Fibroblast of lung (primary cell): ENCODE measurements at regions not wholly inside any gene's neighbourhood (a gene's known extent, or its start where the extent isn't known, plus 50 kb on each side); places are given as distances from the start of the nearest gene placed in this dataset.

Experiments used
- DNase-seq, 2 donors: peaks; one replicate each; pipeline versions ENCODE4 v3.0.0 to v3.0.0-alpha.2; 2010; ENCODE audit warnings: low read depth in 2 of 2
- H2AFZ ChIP-seq: 2 replicates; pipeline ENCODE4 v1.5.1; 2012; ENCODE audit warnings: low read length, control low read depth, inconsistent platforms
- H3K27ac ChIP-seq: 2 replicates; pipeline ENCODE4 v1.5.1; 2011; ENCODE audit warnings: low read length, control low read depth; ENCODE audit not compliant: insufficient read depth
- H3K27me3 ChIP-seq: 2 replicates; pipeline ENCODE4 v1.5.1; 2011; ENCODE audit warnings: mild to moderate bottlenecking, low read length; ENCODE audit not compliant: control insufficient read depth, insufficient read depth
- H3K36me3 ChIP-seq: 2 replicates; pipeline ENCODE4 v1.5.1; 2011; ENCODE audit warnings: low read length; ENCODE audit not compliant: control insufficient read depth, insufficient read depth
- H3K4me1 ChIP-seq: 2 replicates; pipeline ENCODE4 v1.5.1; 2011; ENCODE audit warnings: low read length; ENCODE audit not compliant: control insufficient read depth, insufficient read depth; ENCODE audit errors: extremely low read depth
- H3K4me2 ChIP-seq: 2 replicates; pipeline ENCODE4 v1.5.1; 2011; ENCODE audit warnings: low read length, control low read depth; ENCODE audit not compliant: insufficient read depth; ENCODE audit errors: extremely low read depth
- H3K4me3 ChIP-seq, 4 experiments: fragments of 200-600 bp in 1 of 4; sonication (generic) in 1 of 4; replicated peaks in 1 of 4; 2 replicates each; pipeline ENCODE4 v1.5.1; 2011 to 2016; ENCODE audit warnings: low read length in 4 of 4, low read depth in 3 of 4, mild to moderate bottlenecking in 3 of 4, control low read depth in 2 of 4, inconsistent platforms in 1 of 4, mixed read lengths in 1 of 4; ENCODE audit not compliant: insufficient read depth in 1 of 4; ENCODE audit errors: control extremely low read depth in 1 of 4
- H3K79me2 ChIP-seq: 2 replicates; pipeline ENCODE4 v1.5.1; 2012; ENCODE audit warnings: mild to moderate bottlenecking, low read length, inconsistent platforms; ENCODE audit not compliant: control insufficient read depth, insufficient read depth
- H3K9ac ChIP-seq: 2 replicates; pipeline ENCODE4 v1.5.1; 2011; ENCODE audit warnings: mild to moderate bottlenecking, low read length, control low read depth; ENCODE audit not compliant: insufficient read depth
- H3K9me3 ChIP-seq: 2 replicates; pipeline ENCODE4 v1.5.1; 2012; ENCODE audit warnings: low read depth, low read length; ENCODE audit not compliant: control insufficient read depth, insufficient read depth
- H4K20me1 ChIP-seq: 2 replicates; pipeline ENCODE4 v1.5.1; 2011; ENCODE audit warnings: low read length; ENCODE audit not compliant: control insufficient read depth, insufficient read depth; ENCODE audit errors: extremely low read depth
- EZH2 ChIP-seq: IDR thresholded peaks from 2 replicates; pipeline ENCODE4 v1.5.1; 2012; ENCODE audit warnings: low read length, control low read depth, mild to moderate bottlenecking; ENCODE audit errors: missing control alignments
- TF ChIP-seq, protein P1 (sequence below), 2 donors: IDR thresholded peaks in 1 of 2; conservative IDR thresholded peaks in 1 of 2; 1 replicate in 1 of 2; 2 replicates in 1 of 2; pipeline ENCODE4 v1.5.1; 2011 to 2012; ENCODE audit warnings: low read length in 2 of 2, control low read depth in 1 of 2, inconsistent platforms in 1 of 2, low read depth in 1 of 2, mild to moderate bottlenecking in 1 of 2

DNA sequence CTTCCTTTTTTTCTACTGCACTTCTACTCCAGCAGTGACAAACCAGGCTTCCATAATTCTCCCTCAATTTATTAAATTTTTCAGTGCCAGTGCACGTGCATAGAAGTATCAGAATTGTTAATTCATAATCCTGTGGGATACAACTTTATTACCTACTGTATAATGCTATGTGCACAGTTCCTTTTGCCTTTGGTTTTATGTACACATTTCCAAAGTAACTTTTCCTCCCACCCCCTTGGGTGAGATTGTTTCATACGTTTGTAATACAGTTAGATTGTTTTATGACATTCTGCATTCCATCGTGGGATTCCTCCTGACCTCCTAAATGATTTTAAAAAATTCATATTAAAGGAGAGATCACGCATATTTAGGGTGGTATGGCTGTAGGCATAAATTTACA lies 128.1 kb downstream of the TTC6 start:
- H3K9ac ChIP-seq: no peak overlapping the region
- H3K79me2 ChIP-seq: no peaks in the 10 kb centered on the region
- H3K4me1 ChIP-seq: no peaks in the 10 kb centered on the region
- no peak overlapping the region for H3K4me3 ChIP-seq
- no peaks in the 10 kb centered on the region for H3K9me3 ChIP-seq
- no peak overlapping the region for H3K27ac ChIP-seq
- no peak for TF ChIP-seq EZH2
- TF ChIP-seq, protein P1, sequence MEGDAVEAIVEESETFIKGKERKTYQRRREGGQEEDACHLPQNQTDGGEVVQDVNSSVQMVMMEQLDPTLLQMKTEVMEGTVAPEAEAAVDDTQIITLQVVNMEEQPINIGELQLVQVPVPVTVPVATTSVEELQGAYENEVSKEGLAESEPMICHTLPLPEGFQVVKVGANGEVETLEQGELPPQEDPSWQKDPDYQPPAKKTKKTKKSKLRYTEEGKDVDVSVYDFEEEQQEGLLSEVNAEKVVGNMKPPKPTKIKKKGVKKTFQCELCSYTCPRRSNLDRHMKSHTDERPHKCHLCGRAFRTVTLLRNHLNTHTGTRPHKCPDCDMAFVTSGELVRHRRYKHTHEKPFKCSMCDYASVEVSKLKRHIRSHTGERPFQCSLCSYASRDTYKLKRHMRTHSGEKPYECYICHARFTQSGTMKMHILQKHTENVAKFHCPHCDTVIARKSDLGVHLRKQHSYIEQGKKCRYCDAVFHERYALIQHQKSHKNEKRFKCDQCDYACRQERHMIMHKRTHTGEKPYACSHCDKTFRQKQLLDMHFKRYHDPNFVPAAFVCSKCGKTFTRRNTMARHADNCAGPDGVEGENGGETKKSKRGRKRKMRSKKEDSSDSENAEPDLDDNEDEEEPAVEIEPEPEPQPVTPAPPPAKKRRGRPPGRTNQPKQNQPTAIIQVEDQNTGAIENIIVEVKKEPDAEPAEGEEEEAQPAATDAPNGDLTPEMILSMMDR (conservative IDR thresholded peaks at IDR 0.05 in 1 of 2, IDR thresholded peaks at IDR 0.05 in 1 of 2; ENCODE audit: low read depth in 1 of 2, low read length in 2 of 2): no peak
- no peak overlapping the region for H2AFZ ChIP-seq
- H3K27me3 ChIP-seq: no peaks in the 10 kb centered on the region
- no peak overlapping the region for H3K4me2 ChIP-seq
- no peaks in the 10 kb centered on the region for H3K36me3 ChIP-seq
- DNase-seq: no peak
- H4K20me1 ChIP-seq: no peaks in the 10 kb centered on the region

DNA sequence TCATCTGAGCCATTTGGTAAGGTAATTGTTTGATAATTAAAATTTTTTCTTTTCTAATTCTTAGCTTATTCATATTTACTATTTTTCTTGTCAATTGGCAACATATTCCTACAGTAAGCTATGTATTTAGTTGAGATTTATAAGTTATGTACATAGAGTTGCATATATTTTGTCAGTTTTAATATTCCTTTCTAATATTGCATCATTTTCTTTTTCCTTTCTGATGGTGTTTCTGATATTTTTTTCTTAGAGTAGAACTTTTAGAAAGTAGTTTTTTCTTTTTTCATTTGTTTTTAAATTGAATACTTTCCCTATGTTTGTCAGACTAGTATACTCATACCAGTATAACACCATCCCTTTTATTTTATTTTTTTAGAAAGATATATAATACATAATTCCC lies 131.3 kb downstream of the TTC6 start:
- Histone ChIP-seq H2AFZ (no peak overlapping the region), H3K4me3 (no peak overlapping the region), H3K79me2 (no peaks in the 10 kb centered on the region), H3K27ac (no peak overlapping the region), H3K27me3 (no peaks in the 10 kb centered on the region), H3K36me3 (no peaks in the 10 kb centered on the region), H3K4me2 (no peak overlapping the region), H4K20me1 (no peaks in the 10 kb centered on the region), H3K9me3 (no peaks in the 10 kb centered on the region), H3K4me1 (no peaks in the 10 kb centered on the region), H3K9ac (no peak overlapping the region)
- TF ChIP-seq EZH2: no peak
- TF ChIP-seq, protein P1 (conservative IDR thresholded peaks at IDR 0.05 in 1 of 2, IDR thresholded peaks at IDR 0.05 in 1 of 2; ENCODE audit: low read depth in 1 of 2, low read length in 2 of 2): no peak
- no peak for DNase-seq

DNA sequence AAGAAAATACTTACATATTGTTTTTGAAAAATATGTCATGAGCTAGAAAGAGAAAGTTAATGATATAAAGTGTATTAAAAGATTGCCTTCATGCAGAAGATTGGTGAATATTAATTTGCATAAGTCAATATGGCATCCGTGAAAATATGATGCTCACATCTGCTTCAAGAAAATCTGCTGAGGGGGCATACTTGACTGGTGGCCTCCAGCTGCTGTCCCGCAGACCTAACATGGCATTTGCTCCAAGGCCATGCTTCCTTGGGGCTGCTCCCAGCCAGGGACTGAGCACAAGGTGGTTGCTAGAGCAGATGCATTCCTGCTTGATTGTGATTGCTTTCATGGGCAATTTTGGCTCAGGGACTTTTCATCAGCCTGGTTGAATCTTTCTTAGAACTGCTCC lies 133.8 kb downstream of the TTC6 start:
- H3K27ac ChIP-seq: no peak overlapping the region
- no peaks in the 10 kb centered on the region for H3K79me2 ChIP-seq
- no peak overlapping the region for H2AFZ ChIP-seq
- no peaks in the 10 kb centered on the region for H3K4me1 ChIP-seq
- H3K4me2 ChIP-seq: no peak overlapping the region
- no peak for TF ChIP-seq EZH2
- TF ChIP-seq, protein P1 (conservative IDR thresholded peaks at IDR 0.05 in 1 of 2, IDR thresholded peaks at IDR 0.05 in 1 of 2; ENCODE audit: low read depth in 1 of 2, low read length in 2 of 2): no peak
- H3K36me3 ChIP-seq: no peaks in the 10 kb centered on the region
- no peak overlapping the region for H3K9ac ChIP-seq
- H3K4me3 ChIP-seq: no peak overlapping the region
- H4K20me1 ChIP-seq: no peaks in the 10 kb centered on the region
- no peak for DNase-seq
- H3K27me3 ChIP-seq: no peaks in the 10 kb centered on the region
- no peaks in the 10 kb centered on the region for H3K9me3 ChIP-seq
